HCT116 (cell line): ENCODE measurements at regions not wholly inside any gene's neighbourhood (a gene's known extent, or its start where the extent isn't known, plus 50 kb on each side); places are given as distances from the start of the nearest gene placed in this dataset.

Experiments used
- ATAC-seq: fragments of 200-7000 bp; cut with Tn5 transposase; 2 replicates; pipeline ENCODE4 v1.9.1; 2020; ENCODE audit warnings: mild to moderate bottlenecking, moderate library complexity
- BruUV-seq: library from RNA; stranded (reverse); fragments of 400-500 nt; replicated peaks from 2 replicates; lab custom pipeline; 2021; lab: Mats Ljungman, UMichigan
- CTCF ChIA-PET: fragments of 300-600 bp; sonication (Branson Sonifier 250); formaldehyde crosslinking; loops from one replicate; lab custom pipeline; 2021; ENCODE audit warnings: antibody characterized with exemption; lab: Charles Lee
- POLR2A ChIA-PET: fragments of 300-600, 350-600 bp; sonication (Branson Sonifier 250); formaldehyde crosslinking; loops from one replicate; lab custom pipeline; 2021; ENCODE audit warnings: antibody characterized with exemption; lab: Charles Lee
- RAD21 ChIA-PET, 2 experiments: fragments of 300-600 bp; sonication (Branson Sonifier 250); formaldehyde crosslinking; loops; one replicate each; lab custom pipeline; 2023; ENCODE audit warnings: low total read pairs in 2 of 2; ENCODE audit not compliant: uncharacterized antibody in 2 of 2, unreplicated experiment in 2 of 2, low non-redundant PET in 1 of 2; lab: Charles Lee
- DNase-seq: peaks from one replicate; pipeline ENCODE4 v3.0.0-alpha.2; 2010; ENCODE audit warnings: low read depth, low spot score
- H2AFZ ChIP-seq: fragments of 200-600 bp; shearing (Covaris generic), sonication (generic); 2 replicates; pipeline ENCODE4 v1.6.1; 2017; ENCODE audit warnings: low read depth, mixed run types, mixed read lengths, antibody characterized with exemption, low read length; ENCODE audit not compliant: poor library complexity, severe bottlenecking
- H3K27ac ChIP-seq: 2 replicates; pipeline ENCODE4 v1.5.1; 2012; ENCODE audit warnings: low read depth, low read length
- H3K27me3 ChIP-seq: fragments of 200-600 bp; sonication (generic); 2 replicates; pipeline ENCODE4 v1.6.1; 2016; ENCODE audit warnings: mixed run types, low read length, mixed read lengths; ENCODE audit not compliant: insufficient read depth
- H3K36me3 ChIP-seq, 2 experiments: fragments of 200-500 bp in 1 of 2; fragments of 200-600 bp in 1 of 2; sonication (Bioruptor generic) in 1 of 2; sonication (generic) in 1 of 2; 2 replicates each; pipeline versions ENCODE4 v1.5.1 to v1.6.1; 2014 to 2016; ENCODE audit warnings: low read length in 2 of 2, inconsistent platforms in 1 of 2, mixed read lengths in 1 of 2, mixed run types in 1 of 2; ENCODE audit not compliant: insufficient read depth in 2 of 2, control insufficient read depth in 1 of 2
- H3K4me1 ChIP-seq, 2 experiments: fragments of 200-600 bp in 1 of 2; sonication (generic) in 1 of 2; 2 replicates each; pipeline versions ENCODE4 v1.5.1 to v1.6.1; 2012 to 2017; ENCODE audit warnings: low read length in 2 of 2, inconsistent platforms in 1 of 2, mild to moderate bottlenecking in 1 of 2, mixed read lengths in 1 of 2, mixed run types in 1 of 2, moderate library complexity in 1 of 2; ENCODE audit not compliant: insufficient read depth in 2 of 2, control insufficient read depth in 1 of 2
- H3K4me2 ChIP-seq: fragments of 200-600 bp; sonication (generic); 2 replicates; pipeline ENCODE4 v1.6.1; 2017; ENCODE audit warnings: mixed run types, low read length, mixed read lengths
- H3K4me3 ChIP-seq, 2 experiments: fragments of 200-600 bp in 1 of 2; sonication (generic) in 1 of 2; replicated peaks in 1 of 2; 2 replicates each; pipeline ENCODE4 v1.5.1; 2011 to 2016; ENCODE audit warnings: low read length in 2 of 2, control low read depth in 1 of 2, low read depth in 1 of 2, mild to moderate bottlenecking in 1 of 2, mixed read lengths in 1 of 2, mixed run types in 1 of 2
- H3K79me2 ChIP-seq: fragments of 200-600 bp; sonication (generic); 2 replicates; pipeline ENCODE4 v1.6.1; 2017; ENCODE audit warnings: mild to moderate bottlenecking, mixed run types, low read length, moderate library complexity, mixed read lengths; ENCODE audit not compliant: insufficient read depth
- H3K9ac ChIP-seq: fragments of 200-600 bp; sonication (generic); 2 replicates; pipeline ENCODE4 v1.6.1; 2016; ENCODE audit warnings: low read length, mixed read lengths
- H3K9me2 ChIP-seq: fragments of 200-600 bp; sonication (generic), shearing (Covaris generic); 2 replicates; pipeline ENCODE4 v1.6.1; 2017; ENCODE audit warnings: mixed run types, mild to moderate bottlenecking, moderate library complexity; ENCODE audit not compliant: insufficient read depth
- H3K9me3 ChIP-seq, 2 experiments: fragments of 200-500 bp in 1 of 2; fragments of 200-600 bp in 1 of 2; sonication (Bioruptor generic) in 1 of 2; sonication (generic) in 1 of 2; 2 replicates each; pipeline ENCODE4 v1.6.1; 2014 to 2017; ENCODE audit warnings: low read length in 2 of 2, mixed read lengths in 2 of 2, inconsistent platforms in 1 of 2, low read depth in 1 of 2, mild to moderate bottlenecking in 1 of 2, mixed run types in 1 of 2, moderate library complexity in 1 of 2; ENCODE audit not compliant: control insufficient read depth in 1 of 2, insufficient read depth in 1 of 2
- H4K20me1 ChIP-seq: fragments of 200-600 bp; sonication (generic), shearing (Covaris generic); 2 replicates; pipeline ENCODE4 v1.6.1; 2017; ENCODE audit warnings: mixed run types, mild to moderate bottlenecking, moderate library complexity; ENCODE audit not compliant: insufficient read depth
- CEBPB ChIP-seq: IDR thresholded peaks from 2 replicates; pipeline ENCODE4 v1.6.1; 2012; ENCODE audit warnings: low read depth
- ELF1 ChIP-seq: IDR thresholded peaks from 2 replicates; pipeline ENCODE4 v1.6.1; 2012; ENCODE audit warnings: low read depth, borderline replicate concordance
- EZH2phosphoT487 ChIP-seq: fragments of 200-600 bp; IDR thresholded peaks from 2 replicates; pipeline ENCODE4 v1.6.1; 2018; ENCODE audit warnings: antibody characterized with exemption, borderline replicate concordance
- FOSL1 ChIP-seq: IDR thresholded peaks from 2 replicates; pipeline ENCODE4 v1.6.1; 2012; ENCODE audit warnings: low read depth
- MAX ChIP-seq: IDR thresholded peaks from 2 replicates; pipeline ENCODE4 v1.6.1; 2012
- POLR2A ChIP-seq: IDR thresholded peaks from 2 replicates; pipeline ENCODE4 v1.7.0; 2011; ENCODE audit warnings: borderline replicate concordance; ENCODE audit not compliant: insufficient read depth, insufficient read length; ENCODE audit errors: extremely low read depth
- POLR2AphosphoS5 ChIP-seq: IDR thresholded peaks from 2 replicates; pipeline ENCODE4 v1.6.1; 2011; ENCODE audit warnings: mild to moderate bottlenecking, low read depth, low read length, moderate library complexity
- SP1 ChIP-seq: IDR thresholded peaks from 2 replicates; pipeline ENCODE4 v1.6.1; 2012; ENCODE audit warnings: low read depth
- TCF7L2 ChIP-seq: IDR thresholded peaks from 2 replicates; pipeline ENCODE4 v1.7.0; 2011; ENCODE audit warnings: borderline replicate concordance, inconsistent platforms; ENCODE audit not compliant: insufficient read depth, insufficient read length; ENCODE audit errors: extremely low read depth
- YY1 ChIP-seq: IDR thresholded peaks from 2 replicates; pipeline ENCODE4 v1.6.1; 2011; ENCODE audit warnings: low read length, low read depth, moderate library complexity, mild to moderate bottlenecking; ENCODE audit not compliant: insufficient replicate concordance; ENCODE audit errors: extremely low read depth
- ZFX ChIP-seq: fragments of 450-650 bp; IDR thresholded peaks from 2 replicates; pipeline ENCODE4 v1.6.1; 2017
- ZNF274 ChIP-seq: fragments of 200-500 bp; sonication (Bioruptor generic); IDR thresholded peaks from 2 replicates; pipeline ENCODE4 v1.6.1; 2014; ENCODE audit warnings: mild to moderate bottlenecking, low read depth, low read length, inconsistent platforms
- intact Hi-C: fragments of 100-400 bp; cut with micrococcal nuclease; formaldehyde crosslinking; loops from 2 replicates; pipeline ENCODE4 v1.10.0; 2022

GRCh38 chr6:133621751-133622150 lies 267.2 kb upstream of the TCF21 start:
- ATAC-seq, result no peak
- CTCF ChIA-PET, result no interaction called here

GRCh38 chr6:133623065-133623464 lies 265.8 kb upstream of the TCF21 start:
- Histone ChIP-seq H3K4me3 (no peak overlapping the region), H3K9ac (no peak overlapping the region), H3K4me2 (no peak overlapping the region), H3K79me2 (no peaks in the 10 kb centered on the region), H3K4me1 (no peaks in the 10 kb centered on the region), H4K20me1 (no peaks in the 10 kb centered on the region), H3K36me3 (no peaks in the 10 kb centered on the region), H3K27ac (peak overlapping the region; percentile 38; the same call in 1 of the 2 replicates), H2AFZ (no peak overlapping the region), H3K9me3 (no peaks in the 10 kb centered on the region), H3K9me2 (no peaks in the 10 kb centered on the region), H3K27me3 (no peaks in the 10 kb centered on the region)
- ChIA-PET CTCF (no interaction called here), RAD21 (no interaction called here), POLR2A (no interaction called here)
- BruUV-seq, result no TSS peak
- intact Hi-C loops, result no loop called here
- DNase-seq (no peak), ATAC-seq (no peak)
- TF ChIP-seq ZNF274 (no peak), POLR2AphosphoS5 (no peak), ELF1 (no peak), YY1 (no peak), MAX (no peak), TCF7L2 (no peak), FOSL1 (no peak)

More at GRCh38 chr6:133621751-133622150, 267.2 kb upstream of the TCF21 start:
- BruUV-seq, result no TSS peak
- no peak overlapping the region for H3K4me2 ChIP-seq
- no peaks in the 10 kb centered on the region for H3K79me2 ChIP-seq
- H3K9ac ChIP-seq, result no peak overlapping the region
- RAD21 ChIA-PET, result no interaction called here
- no peaks in the 10 kb centered on the region for H3K36me3 ChIP-seq
- H3K4me3 ChIP-seq, result no peak overlapping the region
- H3K9me2 ChIP-seq, result no peaks in the 10 kb centered on the region
- no peak overlapping the region for H3K27ac ChIP-seq
- no peak for TF ChIP-seq POLR2A
- TF ChIP-seq EZH2phosphoT487, result no peak
- no peak for TF ChIP-seq CEBPB
- no peak for TF ChIP-seq ELF1
- TF ChIP-seq ZNF274, result no peak
- TF ChIP-seq SP1, result no peak
- no peak for TF ChIP-seq ZFX
- no peak for TF ChIP-seq POLR2AphosphoS5
- H3K27me3 ChIP-seq, result no peaks in the 10 kb centered on the region
- intact Hi-C loops, result no loop called here
- no peaks in the 10 kb centered on the region for H3K9me3 ChIP-seq
- no peaks in the 10 kb centered on the region for H4K20me1 ChIP-seq
- H3K4me1 ChIP-seq, result no peaks in the 10 kb centered on the region
- DNase-seq, result no peak
- POLR2A ChIA-PET, result no interaction called here
- H2AFZ ChIP-seq, result no peak overlapping the region
